ENCODE measurements at regions not wholly inside any gene's neighbourhood (a gene's known extent, or its start where the extent isn't known, plus 50 kb on each side); places are given as distances from the start of the nearest gene placed in this dataset.
"Not testable (repeated sequence)": the region's sequence is repeated elsewhere in the genome, so short reads cannot be mapped to it uniquely, and the experiment has no call there.

DNA sequence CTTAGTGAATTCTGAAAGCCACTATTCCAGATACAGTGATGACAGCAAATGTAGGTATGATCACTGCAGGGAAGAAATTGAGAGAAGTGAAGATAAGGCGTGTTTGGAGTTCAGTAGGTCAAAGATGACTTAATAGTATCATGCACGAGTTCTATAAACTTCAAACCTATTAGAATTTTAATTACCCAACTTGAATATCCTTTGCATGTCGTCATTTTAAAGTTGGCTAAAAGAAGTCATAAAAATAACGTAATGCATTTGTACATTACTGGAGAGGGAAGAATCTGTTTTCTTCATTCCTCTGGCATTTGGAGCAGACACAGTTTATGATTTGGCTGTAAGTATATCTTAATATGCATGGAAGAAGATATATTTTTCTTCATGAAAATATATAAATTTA is 68.6 kb upstream of the MXRA5 start:
- no peak overlapping the region for H3K27ac ChIP-seq (ENCODE audit: low read length)

DNA sequence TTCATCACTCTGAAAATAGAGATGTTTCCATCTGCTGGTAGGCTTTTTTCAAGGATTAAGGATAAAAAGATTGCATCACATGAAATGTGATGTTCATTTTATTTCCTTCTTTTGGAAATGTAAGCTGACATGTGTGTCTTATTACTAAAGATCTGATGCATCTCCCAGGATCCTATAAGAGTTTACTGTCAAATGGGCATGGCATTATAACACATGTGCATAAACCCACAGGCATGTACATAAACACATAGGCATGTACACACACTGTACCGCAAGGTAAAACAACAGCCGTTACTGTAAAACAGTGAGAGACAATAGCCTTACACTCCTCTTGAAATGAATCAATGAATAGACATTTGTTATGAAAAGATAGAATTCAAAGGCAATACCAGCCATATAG is 65.2 kb upstream of the MXRA5 start:
- POLR2A ChIA-PET; in situ Hi-C loops (cut with HindIII; ENCODE audit: low pct_unique_long_range_greater_than_20kb, low sequenced_read_pairs); H3K4me3 ChIP-seq (ENCODE audit: low read depth in 2 of 2, low read length in 2 of 2); H3K4me1 ChIP-seq (ENCODE audit: control insufficient read depth, insufficient read depth, low read length); intact Hi-C loops (cut with micrococcal nuclease; ENCODE audit: unreplicated experiment); H3K27ac ChIP-seq (ENCODE audit: low read length); H3K36me3 ChIP-seq (ENCODE audit: control insufficient read depth, insufficient read depth, low read length); CTCF ChIA-PET; ATAC-seq; H3K9me3 ChIP-seq (ENCODE audit: control insufficient read depth, insufficient read depth, low read depth, low read length); BruUV-seq (replicated peaks); DNase-seq (ENCODE audit: low read depth, low spot score); H3K27me3 ChIP-seq (ENCODE audit: control insufficient read depth, insufficient read depth, low read length): not testable (repeated sequence)

More for the DNA sequence above, 68.6 kb upstream of the MXRA5 start:
- DNase-seq (ENCODE audit: low read depth, low spot score) = no peak
- ChIA-PET CTCF (no interaction called here), POLR2A (no interaction called here)
- ATAC-seq = no peak
- Histone ChIP-seq H3K4me1 (ENCODE audit: control insufficient read depth, insufficient read depth, low read length) (no peaks in the 10 kb centered on the region), H3K4me3 (ENCODE audit: low read depth in 2 of 2, low read length in 2 of 2) (no peak overlapping the region), H3K9me3 (ENCODE audit: control insufficient read depth, insufficient read depth, low read depth, low read length) (no peaks in the 10 kb centered on the region), H3K27me3 (ENCODE audit: control insufficient read depth, insufficient read depth, low read length) (no peaks in the 10 kb centered on the region), H3K36me3 (ENCODE audit: control insufficient read depth, insufficient read depth, low read length) (no peaks in the 10 kb centered on the region)
- intact Hi-C loops (cut with micrococcal nuclease; ENCODE audit: unreplicated experiment) = no loop called here
- TF ChIP-seq TCF7L2 (IDR thresholded peaks at IDR 0.05; ENCODE audit: low read depth, low read length) (no peak), POLR2AphosphoS5 (IDR thresholded peaks at IDR 0.05; ENCODE audit: low read depth, low read length) (no peak)
- TF ChIP-seq, protein P1, sequence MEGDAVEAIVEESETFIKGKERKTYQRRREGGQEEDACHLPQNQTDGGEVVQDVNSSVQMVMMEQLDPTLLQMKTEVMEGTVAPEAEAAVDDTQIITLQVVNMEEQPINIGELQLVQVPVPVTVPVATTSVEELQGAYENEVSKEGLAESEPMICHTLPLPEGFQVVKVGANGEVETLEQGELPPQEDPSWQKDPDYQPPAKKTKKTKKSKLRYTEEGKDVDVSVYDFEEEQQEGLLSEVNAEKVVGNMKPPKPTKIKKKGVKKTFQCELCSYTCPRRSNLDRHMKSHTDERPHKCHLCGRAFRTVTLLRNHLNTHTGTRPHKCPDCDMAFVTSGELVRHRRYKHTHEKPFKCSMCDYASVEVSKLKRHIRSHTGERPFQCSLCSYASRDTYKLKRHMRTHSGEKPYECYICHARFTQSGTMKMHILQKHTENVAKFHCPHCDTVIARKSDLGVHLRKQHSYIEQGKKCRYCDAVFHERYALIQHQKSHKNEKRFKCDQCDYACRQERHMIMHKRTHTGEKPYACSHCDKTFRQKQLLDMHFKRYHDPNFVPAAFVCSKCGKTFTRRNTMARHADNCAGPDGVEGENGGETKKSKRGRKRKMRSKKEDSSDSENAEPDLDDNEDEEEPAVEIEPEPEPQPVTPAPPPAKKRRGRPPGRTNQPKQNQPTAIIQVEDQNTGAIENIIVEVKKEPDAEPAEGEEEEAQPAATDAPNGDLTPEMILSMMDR (IDR thresholded peaks at IDR 0.05) = no peak
- BruUV-seq (replicated peaks) = no TSS peak
- in situ Hi-C loops (cut with HindIII; ENCODE audit: low pct_unique_long_range_greater_than_20kb, low sequenced_read_pairs) = no loop called here

DNA sequence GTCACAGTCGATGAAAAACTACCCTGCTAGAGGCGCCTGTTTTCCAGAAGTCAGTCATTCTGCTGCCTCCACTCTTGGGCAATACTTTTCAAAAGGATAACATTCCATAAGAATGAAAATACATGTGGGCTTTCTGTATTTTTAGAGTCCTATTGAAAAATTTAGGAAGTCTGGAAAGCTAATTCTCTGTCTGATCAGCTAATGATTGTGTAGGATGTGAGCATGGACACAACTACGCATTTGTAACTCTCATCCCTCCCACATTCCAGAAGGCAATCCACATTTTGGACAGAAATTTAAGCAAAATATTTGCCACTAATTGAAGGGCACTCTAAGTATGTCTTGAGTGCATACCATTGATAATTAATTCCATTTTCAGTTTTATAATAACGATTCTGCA is 63.5 kb upstream of the MXRA5 start:
- CTCF ChIA-PET; DNase-seq (ENCODE audit: low read depth, low spot score); H3K27me3 ChIP-seq (ENCODE audit: control insufficient read depth, insufficient read depth, low read length); H3K36me3 ChIP-seq (ENCODE audit: control insufficient read depth, insufficient read depth, low read length); intact Hi-C loops (cut with micrococcal nuclease; ENCODE audit: unreplicated experiment); in situ Hi-C loops (cut with HindIII; ENCODE audit: low pct_unique_long_range_greater_than_20kb, low sequenced_read_pairs); ATAC-seq; H3K4me1 ChIP-seq (ENCODE audit: control insufficient read depth, insufficient read depth, low read length); H3K9me3 ChIP-seq (ENCODE audit: control insufficient read depth, insufficient read depth, low read depth, low read length); H3K27ac ChIP-seq (ENCODE audit: low read length); H3K4me3 ChIP-seq (ENCODE audit: low read depth in 2 of 2, low read length in 2 of 2); POLR2A ChIA-PET; BruUV-seq (replicated peaks): not testable (repeated sequence)

DNA sequence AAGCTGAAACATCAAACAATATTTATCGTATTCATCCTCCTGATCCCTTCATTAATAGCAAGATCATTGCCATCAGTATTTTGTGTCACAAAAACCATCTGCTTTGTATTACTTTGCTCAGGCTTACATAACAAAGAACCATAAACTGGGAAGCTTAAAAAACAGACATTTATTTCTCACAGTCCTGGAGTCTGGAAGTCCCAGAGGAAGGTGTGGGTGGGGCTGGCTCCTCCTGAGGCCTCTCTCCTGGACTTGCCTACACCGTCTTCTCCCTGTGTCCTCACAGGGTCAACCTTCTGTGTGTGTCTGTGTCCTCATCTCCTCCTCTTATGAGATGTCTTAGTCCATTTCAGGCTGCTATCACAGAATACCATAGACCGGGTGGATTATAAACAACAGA is 61.3 kb upstream of the MXRA5 start:
- Histone ChIP-seq H3K36me3 (ENCODE audit: control insufficient read depth, insufficient read depth, low read length) (no peaks in the 10 kb centered on the region), H3K9me3 (ENCODE audit: control insufficient read depth, insufficient read depth, low read depth, low read length) (no peaks in the 10 kb centered on the region), H3K27me3 (ENCODE audit: control insufficient read depth, insufficient read depth, low read length) (no peaks in the 10 kb centered on the region), H3K4me3 (ENCODE audit: low read depth in 2 of 2, low read length in 2 of 2) (no peak overlapping the region), H3K4me1 (ENCODE audit: control insufficient read depth, insufficient read depth, low read length) (no peaks in the 10 kb centered on the region), H3K27ac (ENCODE audit: low read length) (no peak overlapping the region)
- DNase-seq (ENCODE audit: low read depth, low spot score) (no peak), ATAC-seq (no peak)
- BruUV-seq (replicated peaks) = no TSS peak
- ChIA-PET POLR2A (no interaction called here), CTCF (no interaction called here)
- in situ Hi-C loops (cut with HindIII; ENCODE audit: low pct_unique_long_range_greater_than_20kb, low sequenced_read_pairs) (no loop called here), intact Hi-C loops (cut with micrococcal nuclease; ENCODE audit: unreplicated experiment) (no loop called here)
- TF ChIP-seq POLR2AphosphoS5 (IDR thresholded peaks at IDR 0.05; ENCODE audit: low read depth, low read length) = no peak
- TF ChIP-seq, protein P2, sequence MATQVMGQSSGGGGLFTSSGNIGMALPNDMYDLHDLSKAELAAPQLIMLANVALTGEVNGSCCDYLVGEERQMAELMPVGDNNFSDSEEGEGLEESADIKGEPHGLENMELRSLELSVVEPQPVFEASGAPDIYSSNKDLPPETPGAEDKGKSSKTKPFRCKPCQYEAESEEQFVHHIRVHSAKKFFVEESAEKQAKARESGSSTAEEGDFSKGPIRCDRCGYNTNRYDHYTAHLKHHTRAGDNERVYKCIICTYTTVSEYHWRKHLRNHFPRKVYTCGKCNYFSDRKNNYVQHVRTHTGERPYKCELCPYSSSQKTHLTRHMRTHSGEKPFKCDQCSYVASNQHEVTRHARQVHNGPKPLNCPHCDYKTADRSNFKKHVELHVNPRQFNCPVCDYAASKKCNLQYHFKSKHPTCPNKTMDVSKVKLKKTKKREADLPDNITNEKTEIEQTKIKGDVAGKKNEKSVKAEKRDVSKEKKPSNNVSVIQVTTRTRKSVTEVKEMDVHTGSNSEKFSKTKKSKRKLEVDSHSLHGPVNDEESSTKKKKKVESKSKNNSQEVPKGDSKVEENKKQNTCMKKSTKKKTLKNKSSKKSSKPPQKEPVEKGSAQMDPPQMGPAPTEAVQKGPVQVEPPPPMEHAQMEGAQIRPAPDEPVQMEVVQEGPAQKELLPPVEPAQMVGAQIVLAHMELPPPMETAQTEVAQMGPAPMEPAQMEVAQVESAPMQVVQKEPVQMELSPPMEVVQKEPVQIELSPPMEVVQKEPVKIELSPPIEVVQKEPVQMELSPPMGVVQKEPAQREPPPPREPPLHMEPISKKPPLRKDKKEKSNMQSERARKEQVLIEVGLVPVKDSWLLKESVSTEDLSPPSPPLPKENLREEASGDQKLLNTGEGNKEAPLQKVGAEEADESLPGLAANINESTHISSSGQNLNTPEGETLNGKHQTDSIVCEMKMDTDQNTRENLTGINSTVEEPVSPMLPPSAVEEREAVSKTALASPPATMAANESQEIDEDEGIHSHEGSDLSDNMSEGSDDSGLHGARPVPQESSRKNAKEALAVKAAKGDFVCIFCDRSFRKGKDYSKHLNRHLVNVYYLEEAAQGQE (IDR thresholded peaks at IDR 0.05; ENCODE audit: insufficient read depth in 1 of 2, low read depth in 2 of 2, low read length in 1 of 2) = no peak

Measured in Panc1 (cell line).